Heart left ventricle (tissue), 13 donors: ENCODE measurements at regions not wholly inside any gene's neighbourhood (a gene's known extent, or its start where the extent isn't known, plus 50 kb on each side); places are given as distances from the start of the nearest gene placed in this dataset.
"Not testable (repeated sequence)": the region's sequence is repeated elsewhere in the genome, so short reads cannot be mapped to it uniquely, and the experiment has no call there.

Source experiments
- POLR2A ChIP-seq, 2 donors: fragments of 450-650 bp; IDR thresholded peaks; one replicate each; pipeline ENCODE4 v1.6.1; 2017; ENCODE audit warnings: antibody characterized with exemption in 2 of 2, mild to moderate bottlenecking in 2 of 2, moderate library complexity in 2 of 2
- TF ChIP-seq, protein P1 (sequence below), 12 donors: fragments of 200-600 bp; sonication (generic) in 4 of 12; IDR thresholded peaks; one replicate each; pipeline versions ENCODE4 v1.5.0 to v1.8.0; 2018 to 2022; ENCODE audit warnings: antibody characterized with exemption in 12 of 12, mild to moderate bottlenecking in 5 of 12
- donor health status: ischemic (EF 13 %, LVEDD 7.1; RV severe dilation, severe dysfunction).
- donor health status: DM: no; HTN: yes; CAD: no.
- donor health status: DM: no; HTN: no; CAD: no.
- donor health status: ischemic (EF 25% LVEDD 6.9; RV normal size, moderate dysfunction).
- donor health status: ischemic (EF 25% LVEDD 5.7; RV mildly dilated, moderate dysfunction).
- donor health status: ischemic (EF 35%, LVEDD 5.7; RV mildly dilated, moderate dysfunction).
- donor health status: nonischemic (EF 11% LVEDD 7.7; RV severe dilation, severe dysfunction).
- donor health status: DM: yes; HTN: yes; CAD: no.
- donor health status: PGD.
- donor health status: ischemic (EF 29% LVEDD 5.4; RV normal size, mild dysfunction).
- donor health status: nonischemic (EF 23%, LVEDD 6.1; RV moderate dilation, normal function).

DNA sequence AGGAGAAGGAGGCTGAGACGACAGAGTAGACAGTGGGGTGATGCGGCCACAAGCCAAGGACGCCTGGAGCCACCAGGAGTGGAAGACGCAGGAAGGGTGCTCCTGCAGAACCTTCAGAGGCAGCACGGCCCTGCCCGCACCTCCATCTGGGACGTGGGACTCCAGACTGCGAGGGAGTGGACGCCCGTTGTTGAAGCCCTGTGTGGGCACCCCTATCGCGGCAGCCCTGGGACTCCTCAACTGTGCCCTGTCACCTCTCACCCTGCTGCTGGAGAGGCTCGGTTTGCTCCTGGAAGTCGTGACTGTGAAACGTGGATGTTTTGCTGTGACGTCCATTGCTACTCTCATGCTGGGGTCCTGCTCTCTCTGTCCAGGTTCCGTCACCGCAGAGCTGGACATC is 100.6 kb upstream of the LRPAP1 start:
- TF ChIP-seq POLR2A (IDR thresholded peaks at IDR 0.05): not testable (repeated sequence)
- TF ChIP-seq, protein P1, sequence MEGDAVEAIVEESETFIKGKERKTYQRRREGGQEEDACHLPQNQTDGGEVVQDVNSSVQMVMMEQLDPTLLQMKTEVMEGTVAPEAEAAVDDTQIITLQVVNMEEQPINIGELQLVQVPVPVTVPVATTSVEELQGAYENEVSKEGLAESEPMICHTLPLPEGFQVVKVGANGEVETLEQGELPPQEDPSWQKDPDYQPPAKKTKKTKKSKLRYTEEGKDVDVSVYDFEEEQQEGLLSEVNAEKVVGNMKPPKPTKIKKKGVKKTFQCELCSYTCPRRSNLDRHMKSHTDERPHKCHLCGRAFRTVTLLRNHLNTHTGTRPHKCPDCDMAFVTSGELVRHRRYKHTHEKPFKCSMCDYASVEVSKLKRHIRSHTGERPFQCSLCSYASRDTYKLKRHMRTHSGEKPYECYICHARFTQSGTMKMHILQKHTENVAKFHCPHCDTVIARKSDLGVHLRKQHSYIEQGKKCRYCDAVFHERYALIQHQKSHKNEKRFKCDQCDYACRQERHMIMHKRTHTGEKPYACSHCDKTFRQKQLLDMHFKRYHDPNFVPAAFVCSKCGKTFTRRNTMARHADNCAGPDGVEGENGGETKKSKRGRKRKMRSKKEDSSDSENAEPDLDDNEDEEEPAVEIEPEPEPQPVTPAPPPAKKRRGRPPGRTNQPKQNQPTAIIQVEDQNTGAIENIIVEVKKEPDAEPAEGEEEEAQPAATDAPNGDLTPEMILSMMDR (IDR thresholded peaks at IDR 0.05): not testable (repeated sequence)
